Ishikawa (cell line): ENCODE measurements at regions not wholly inside any gene's neighbourhood (a gene's known extent, or its start where the extent isn't known, plus 50 kb on each side); places are given as distances from the start of the nearest gene placed in this dataset.

Experiments
- CEBPB ChIP-seq: IDR thresholded peaks from 2 replicates; pipeline ENCODE4 v1.6.1; 2012
- CREB1 ChIP-seq: IDR thresholded peaks from 2 replicates; pipeline ENCODE4 v1.6.1; 2012; ENCODE audit warnings: low read depth
- EGR1 ChIP-seq: IDR thresholded peaks from 2 replicates; pipeline ENCODE4 v1.6.1; 2012
- EP300 ChIP-seq: IDR thresholded peaks from 2 replicates; pipeline ENCODE4 v1.6.1; 2012; ENCODE audit warnings: borderline replicate concordance
- FOXM1 ChIP-seq: IDR thresholded peaks from 2 replicates; pipeline ENCODE4 v1.6.1; 2012; ENCODE audit warnings: low read depth, borderline replicate concordance
- MAX ChIP-seq: IDR thresholded peaks from 2 replicates; pipeline ENCODE4 v1.6.1; 2012
- NFIC ChIP-seq: IDR thresholded peaks from 2 replicates; pipeline ENCODE4 v1.6.1; 2012
- RAD21 ChIP-seq: IDR thresholded peaks from 2 replicates; pipeline ENCODE4 v1.6.1; 2012; ENCODE audit warnings: low read depth
- REST ChIP-seq: IDR thresholded peaks from 2 replicates; pipeline ENCODE4 v1.6.1; 2012; ENCODE audit warnings: low read depth, mild to moderate bottlenecking
- TAF1 ChIP-seq: IDR thresholded peaks from 2 replicates; pipeline ENCODE4 v1.6.1; 2012; ENCODE audit warnings: low read depth, mild to moderate bottlenecking
- TCF12 ChIP-seq: IDR thresholded peaks from 2 replicates; pipeline ENCODE4 v1.6.1; 2012; ENCODE audit warnings: low read depth
- TEAD4 ChIP-seq: IDR thresholded peaks from 2 replicates; pipeline ENCODE4 v1.6.1; 2012
- USF1 ChIP-seq: IDR thresholded peaks from 2 replicates; pipeline ENCODE4 v1.6.1; 2012
- YY1 ChIP-seq: IDR thresholded peaks from 2 replicates; pipeline ENCODE4 v1.6.1; 2012; ENCODE audit warnings: low read depth
- ZBTB7A ChIP-seq: IDR thresholded peaks from 2 replicates; pipeline ENCODE4 v1.6.1; 2012; ENCODE audit warnings: low read depth

GRCh38 chr16:85259832-85260167 is 147.5 kb upstream of the CIBAR2 start:
- no peak for TF ChIP-seq REST
- TF ChIP-seq EGR1, result no peak

DNA sequence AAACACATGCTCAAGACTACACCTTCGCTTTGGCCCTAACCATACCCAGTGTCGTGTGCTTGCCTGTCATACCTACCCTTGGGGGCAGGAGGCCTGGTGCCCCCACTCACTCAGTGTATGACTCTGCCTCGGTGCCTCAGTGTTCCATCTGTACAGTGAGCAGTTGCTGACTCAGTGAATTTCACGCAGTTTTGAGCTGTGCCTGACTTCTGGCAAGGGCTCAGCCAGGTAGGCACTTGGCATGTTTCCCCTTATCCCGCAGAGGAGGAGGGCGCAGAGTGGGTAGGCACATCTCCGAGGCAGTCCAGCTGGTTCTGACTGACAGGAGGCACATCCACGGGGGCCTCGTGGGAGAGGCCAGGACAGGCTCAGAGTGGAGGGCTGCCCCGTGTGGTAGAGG is 148.9 kb upstream of the CIBAR2 start:
- TF ChIP-seq FOXM1 (no peak), RAD21 (no peak), CREB1 (no peak), MAX (no peak), YY1 (no peak), REST (no peak), EGR1 (no peak), TAF1 (no peak), TCF12 (no peak), EP300 (no peak), NFIC (no peak), USF1 (no peak), ZBTB7A (no peak)

- TF ChIP-seq ZBTB7A (no peak), REST (no peak), YY1 (no peak), MAX (no peak), CEBPB (no peak)
These were observed 149.6 kb upstream of the CIBAR2 start for GRCh38 chr16:85261657-85262557.

GRCh38 chr16:85262558-85263238 is 150.4 kb upstream of the CIBAR2 start:
- TF ChIP-seq EP300, result no peak
- TF ChIP-seq CEBPB, result no peak
- TF ChIP-seq MAX, result no peak
- no peak for TF ChIP-seq ZBTB7A
- TF ChIP-seq USF1, result no peak
- no peak for TF ChIP-seq EGR1
- no peak for TF ChIP-seq CREB1
- TF ChIP-seq TEAD4, result no peak
- no peak for TF ChIP-seq REST
- no peak for TF ChIP-seq NFIC
- TF ChIP-seq TAF1, result no peak
- TF ChIP-seq FOXM1, result no peak
- no peak for TF ChIP-seq RAD21
- TF ChIP-seq TCF12, result no peak
- no peak for TF ChIP-seq YY1
